ENCODE measurements at regions not wholly inside any gene's neighbourhood (a gene's known extent, or its start where the extent isn't known, plus 50 kb on each side); places are given as distances from the start of the nearest gene placed in this dataset.
"Not testable (repeated sequence)": the region's sequence is repeated elsewhere in the genome, so short reads cannot be mapped to it uniquely, and the experiment has no call there.

GRCh38 chr14:71758229-71758951 lies 173.8 kb upstream of the RGS6 start:
- no peak for DNase-seq

GRCh38 chr14:71762575-71762974 lies 169.7 kb upstream of the RGS6 start:
- no peak for DNase-seq

GRCh38 chr14:71764701-71765382 lies 167.4 kb upstream of the RGS6 start:
- DNase-seq: no peak

GRCh38 chr14:71765505-71765904 lies 166.7 kb upstream of the RGS6 start:
- no peak for DNase-seq

- no peak for DNase-seq
These were observed 161.8 kb upstream of the RGS6 start for GRCh38 chr14:71770431-71770830.

- DNase-seq: not testable (repeated sequence)
These were observed 160.8 kb upstream of the RGS6 start for GRCh38 chr14:71771421-71771820.

- DNase-seq: not testable (repeated sequence)
These were observed 160.2 kb upstream of the RGS6 start for GRCh38 chr14:71771996-71772395.

GRCh38 chr14:71773898-71774481 lies 158.2 kb upstream of the RGS6 start:
- DNase-seq: no peak

- no peak for DNase-seq
These were observed 155.5 kb upstream of the RGS6 start for GRCh38 chr14:71776471-71777360.

- no peak for DNase-seq
These were observed 152.2 kb upstream of the RGS6 start for GRCh38 chr14:71780075-71780474.

- DNase-seq: no peak
These were observed 151.4 kb upstream of the RGS6 start for GRCh38 chr14:71780822-71781221.

- no peak for DNase-seq
These were observed 149.1 kb upstream of the RGS6 start for GRCh38 chr14:71783088-71783487.

GRCh38 chr14:71783786-71784185 lies 148.4 kb upstream of the RGS6 start:
- no peak for DNase-seq

- DNase-seq: no peak
These were observed 143.2 kb upstream of the RGS6 start for GRCh38 chr14:71789005-71789404.

GRCh38 chr14:71799841-71800240 lies 132.4 kb upstream of the RGS6 start:
- DNase-seq: no peak

GRCh38 chr14:71800878-71801277 lies 131.4 kb upstream of the RGS6 start:
- DNase-seq: no peak

- no peak for DNase-seq
These were observed 128.5 kb upstream of the RGS6 start for GRCh38 chr14:71803539-71804260.

- DNase-seq: no peak
These were observed 127.2 kb upstream of the RGS6 start for GRCh38 chr14:71804992-71805391.

- not testable (repeated sequence) for DNase-seq
These were observed 125.2 kb upstream of the RGS6 start for GRCh38 chr14:71807049-71807448.

GRCh38 chr14:71810800-71811199 lies 121.4 kb upstream of the RGS6 start:
- not testable (repeated sequence) for DNase-seq

- DNase-seq: no peak
These were observed 119.5 kb upstream of the RGS6 start for GRCh38 chr14:71812693-71813092.

GRCh38 chr14:71815110-71815509 lies 117.1 kb upstream of the RGS6 start:
- no peak for DNase-seq
